ENCODE measurements at regions not wholly inside any gene's neighbourhood (a gene's known extent, or its start where the extent isn't known, plus 50 kb on each side); places are given as distances from the start of the nearest gene placed in this dataset.

GRCh38 chr14:87217023-87217422, 776.0 kb downstream of the GALC start:
- ATAC-seq (peak in 3 of 4 donors; percentile 76 to 89 (median 84)), DNase-seq (peak in 1 of 6 donors; percentile 27), FAIRE-seq (no peak)
- WGBS, 2 donors: 19 to 22% methylated on average over 3 of the region's 3 CpGs
- Histone ChIP-seq H3K4me1 (no peaks in the 10 kb centered on the region), H3K36me3 (no peaks in the 10 kb centered on the region), H3K27ac (no peak overlapping the region), H3K9me3 (no peaks in the 10 kb centered on the region), H3K4me3 (no peak overlapping the region), H3K27me3 (no peaks in the 10 kb centered on the region)
- TF ChIP-seq CTCF (IDR thresholded peaks at IDR 0.05): no peak
- intact Hi-C loops (cut with DNase I): no loop called here

- no peak for FAIRE-seq
- no peak overlapping the region for H3K4me3 ChIP-seq
- 83 to 91% methylated on average over 1 of the region's 1 CpG for WGBS, 2 donors
- H3K27me3 ChIP-seq: no peaks in the 10 kb centered on the region
- no peaks in the 10 kb centered on the region for H3K36me3 ChIP-seq
- H3K9me3 ChIP-seq: no peaks in the 10 kb centered on the region
- no peak for DNase-seq
- intact Hi-C loops (cut with DNase I): no loop called here
- no peak overlapping the region for H3K27ac ChIP-seq
- H3K4me1 ChIP-seq: no peaks in the 10 kb centered on the region
- no peak for ATAC-seq
- no peak for TF ChIP-seq CTCF (IDR thresholded peaks at IDR 0.05)
Measured at GRCh38 chr14:87214558-87214957, 778.4 kb downstream of the GALC start.

- H3K9me3 ChIP-seq: no peaks in the 10 kb centered on the region
- 83 to 96% methylated on average over 2 of the region's 2 CpGs for WGBS, 2 donors
- intact Hi-C loops (cut with DNase I): no loop called here
Measured at GRCh38 chr14:87207756-87208155, 785.2 kb downstream of the GALC start.

GRCh38 chr14:87205811-87206210, 787.2 kb downstream of the GALC start:
- no peak overlapping the region for H3K4me3 ChIP-seq
- 93 to 98% methylated on average over 3 of the region's 3 CpGs for WGBS, 2 donors
- H3K27ac ChIP-seq: no peak overlapping the region
- no peaks in the 10 kb centered on the region for H3K27me3 ChIP-seq
- FAIRE-seq: no peak
- no peaks in the 10 kb centered on the region for H3K36me3 ChIP-seq
- no peak for ATAC-seq
- H3K9me3 ChIP-seq: no peaks in the 10 kb centered on the region
- H3K4me1 ChIP-seq: no peaks in the 10 kb centered on the region
- intact Hi-C loops (cut with DNase I): no loop called here
- no peak for DNase-seq
- no peak for TF ChIP-seq CTCF (IDR thresholded peaks at IDR 0.05)

More at GRCh38 chr14:87207756-87208155, 785.2 kb downstream of the GALC start:
- H3K36me3 ChIP-seq: no peaks in the 10 kb centered on the region
- TF ChIP-seq CTCF (IDR thresholded peaks at IDR 0.05): no peak
- FAIRE-seq: no peak
- no peak for ATAC-seq
- no peak overlapping the region for H3K4me3 ChIP-seq
- H3K27me3 ChIP-seq: no peaks in the 10 kb centered on the region
- no peaks in the 10 kb centered on the region for H3K4me1 ChIP-seq
- no peak for DNase-seq
- H3K27ac ChIP-seq: no peak overlapping the region

- no peak for TF ChIP-seq CTCF (IDR thresholded peaks at IDR 0.05)
- intact Hi-C loops (cut with DNase I): no loop called here
- DNase-seq: no peak
- no peak for FAIRE-seq
- no peak overlapping the region for H3K4me3 ChIP-seq
- ATAC-seq: no peak
- no peaks in the 10 kb centered on the region for H3K4me1 ChIP-seq
- 81 to 85% methylated on average over 5 of the region's 5 CpGs for WGBS, 2 donors
- H3K27ac ChIP-seq: no peak overlapping the region
- no peaks in the 10 kb centered on the region for H3K27me3 ChIP-seq
- H3K9me3 ChIP-seq: no peaks in the 10 kb centered on the region
- no peaks in the 10 kb centered on the region for H3K36me3 ChIP-seq
Measured at GRCh38 chr14:87203346-87203745, 789.6 kb downstream of the GALC start.
